Retinal pigment epithelial cell (primary cell): ENCODE measurements at regions not wholly inside any gene's neighbourhood (a gene's known extent, or its start where the extent isn't known, plus 50 kb on each side); places are given as distances from the start of the nearest gene placed in this dataset.

Experiments used
- DNase-seq: peaks from one replicate; pipeline ENCODE4 v3.0.0-alpha.2; 2010; ENCODE audit warnings: low read depth
- H3K4me3 ChIP-seq: 2 replicates; pipeline ENCODE4 v1.5.1; 2011; ENCODE audit warnings: mild to moderate bottlenecking, low read length, control low read depth, moderate library complexity
- TF ChIP-seq, protein P1 (sequence below): conservative IDR thresholded peaks from 2 replicates; pipeline ENCODE4 v1.5.1; 2011; ENCODE audit warnings: low read depth, low read length, control low read depth, inconsistent platforms

- no peak overlapping the region for H3K4me3 ChIP-seq
- no peak for DNase-seq
- TF ChIP-seq, protein P1, sequence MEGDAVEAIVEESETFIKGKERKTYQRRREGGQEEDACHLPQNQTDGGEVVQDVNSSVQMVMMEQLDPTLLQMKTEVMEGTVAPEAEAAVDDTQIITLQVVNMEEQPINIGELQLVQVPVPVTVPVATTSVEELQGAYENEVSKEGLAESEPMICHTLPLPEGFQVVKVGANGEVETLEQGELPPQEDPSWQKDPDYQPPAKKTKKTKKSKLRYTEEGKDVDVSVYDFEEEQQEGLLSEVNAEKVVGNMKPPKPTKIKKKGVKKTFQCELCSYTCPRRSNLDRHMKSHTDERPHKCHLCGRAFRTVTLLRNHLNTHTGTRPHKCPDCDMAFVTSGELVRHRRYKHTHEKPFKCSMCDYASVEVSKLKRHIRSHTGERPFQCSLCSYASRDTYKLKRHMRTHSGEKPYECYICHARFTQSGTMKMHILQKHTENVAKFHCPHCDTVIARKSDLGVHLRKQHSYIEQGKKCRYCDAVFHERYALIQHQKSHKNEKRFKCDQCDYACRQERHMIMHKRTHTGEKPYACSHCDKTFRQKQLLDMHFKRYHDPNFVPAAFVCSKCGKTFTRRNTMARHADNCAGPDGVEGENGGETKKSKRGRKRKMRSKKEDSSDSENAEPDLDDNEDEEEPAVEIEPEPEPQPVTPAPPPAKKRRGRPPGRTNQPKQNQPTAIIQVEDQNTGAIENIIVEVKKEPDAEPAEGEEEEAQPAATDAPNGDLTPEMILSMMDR: no peak
These were observed 404.1 kb downstream of the PTPRU start for GRCh38 chr1:29640428-29640785.

DNA sequence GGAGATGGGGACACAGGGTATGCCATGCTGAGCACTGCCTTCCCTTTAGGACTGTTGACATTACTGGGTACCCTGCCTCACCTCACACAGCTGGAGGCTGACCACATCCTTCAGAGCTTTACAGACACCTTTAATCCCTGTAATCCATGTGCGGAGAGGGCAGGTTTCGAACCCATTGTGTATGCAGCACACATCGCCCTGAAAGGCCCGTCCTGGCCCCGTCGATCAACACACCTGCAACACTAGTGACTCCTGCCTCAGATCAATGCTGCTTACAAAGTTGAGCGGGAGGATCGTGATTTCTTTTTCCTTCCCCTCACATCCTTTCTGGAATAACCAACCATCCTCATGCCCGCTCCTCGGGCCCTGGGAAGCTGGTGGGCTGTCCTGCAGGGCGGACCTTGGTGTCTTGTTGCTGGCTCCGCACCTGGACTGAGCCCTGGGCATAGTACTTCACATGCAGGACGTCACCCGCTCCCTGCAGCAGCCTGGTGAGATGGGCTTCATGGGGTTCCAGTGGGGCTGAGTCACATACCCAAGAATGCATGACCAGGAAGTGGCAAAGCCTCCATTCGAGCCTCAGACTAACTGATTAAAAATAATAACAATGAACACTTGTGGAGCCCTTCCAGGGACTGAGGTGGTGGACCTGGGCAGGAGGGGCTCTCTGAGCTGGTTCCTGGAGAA, 403.6 kb downstream of the PTPRU start:
- TF ChIP-seq, protein P1: no peak
- peak; percentile 60 for DNase-seq
- H3K4me3 ChIP-seq: no peak overlapping the region

GRCh38 chr1:29639156-29639736, 402.9 kb downstream of the PTPRU start:
- TF ChIP-seq, protein P1: no peak
- H3K4me3 ChIP-seq: no peak overlapping the region
- DNase-seq: no peak

- H3K4me3 ChIP-seq: no peak overlapping the region
- TF ChIP-seq, protein P1: no peak
- no peak for DNase-seq
These were observed 402.0 kb downstream of the PTPRU start for GRCh38 chr1:29638281-29638680.

DNA sequence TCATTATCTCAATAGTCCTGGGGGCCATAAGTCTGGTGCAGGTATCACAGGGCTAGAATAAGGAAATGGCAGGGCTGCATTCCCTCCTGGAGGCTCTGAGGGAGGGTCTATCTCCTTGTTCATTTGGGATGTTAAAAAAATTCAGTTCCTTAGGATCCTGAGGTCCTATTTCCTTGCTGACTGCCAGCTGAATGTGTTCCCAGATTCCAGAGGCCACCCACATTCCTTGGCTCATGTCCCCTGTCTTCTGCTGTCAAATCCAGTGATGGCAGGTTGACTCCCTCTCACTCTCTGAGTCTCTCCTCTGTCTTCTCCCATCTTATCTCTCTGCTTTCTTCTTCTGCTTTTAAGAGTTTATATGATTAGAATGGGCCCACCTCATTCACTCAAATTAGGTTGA, 400.6 kb downstream of the PTPRU start:
- DNase-seq: no peak
- no peak overlapping the region for H3K4me3 ChIP-seq
- TF ChIP-seq, protein P1: no peak

GRCh38 chr1:29635501-29636263, 399.4 kb downstream of the PTPRU start:
- TF ChIP-seq, protein P1: no peak
- no peak for DNase-seq

DNA sequence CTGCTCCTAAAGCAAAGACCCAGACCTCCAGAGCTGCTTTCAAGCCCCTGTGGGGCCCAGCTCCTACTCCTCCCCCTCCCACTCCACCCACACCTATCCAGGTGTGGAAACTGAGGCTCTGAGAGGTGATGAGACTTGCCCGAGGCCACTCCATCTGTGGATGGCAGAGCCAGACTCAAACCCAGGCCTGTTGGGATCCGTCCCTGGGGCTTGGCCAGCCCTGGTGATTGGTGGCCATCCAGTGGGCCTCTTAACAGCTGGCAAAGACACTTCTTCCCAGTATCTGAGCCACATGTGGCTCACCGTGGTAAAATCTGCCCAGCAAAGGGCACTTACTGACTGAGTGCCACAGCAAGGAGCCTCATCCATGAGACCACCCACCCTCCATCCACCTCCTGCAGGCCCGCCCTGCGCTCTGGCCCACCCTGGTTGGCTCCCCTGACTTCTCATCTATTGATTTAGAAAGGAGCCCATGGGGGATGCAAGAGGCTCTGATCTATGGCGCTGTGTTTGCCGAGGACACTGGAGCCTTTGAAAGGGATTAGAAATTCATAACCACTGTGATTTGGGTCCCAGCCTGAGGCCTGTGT, 398.5 kb downstream of the PTPRU start:
- no peak for DNase-seq
- TF ChIP-seq, protein P1: no peak
- H3K4me3 ChIP-seq: no peak overlapping the region

More at GRCh38 chr1:29635501-29636263, 399.4 kb downstream of the PTPRU start:
- no peak overlapping the region for H3K4me3 ChIP-seq
